ENCODE measurements at regions not wholly inside any gene's neighbourhood (a gene's known extent, or its start where the extent isn't known, plus 50 kb on each side); places are given as distances from the start of the nearest gene placed in this dataset.

DNA sequence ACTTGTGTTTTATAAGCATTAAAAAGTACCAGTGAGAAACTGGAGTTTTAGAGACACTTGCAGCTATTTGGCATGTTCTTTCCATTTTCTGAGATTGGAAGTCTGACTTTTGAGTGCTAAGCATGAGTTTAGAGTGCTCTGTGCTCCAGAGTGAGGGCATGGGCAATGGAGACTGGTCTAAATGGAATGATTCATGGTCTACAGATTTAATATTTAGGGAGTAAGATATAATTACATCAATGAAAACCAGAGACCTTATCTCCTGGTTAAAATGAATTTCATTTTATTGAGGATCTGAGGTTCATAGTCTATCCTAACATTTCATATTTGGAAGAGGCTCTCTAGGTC lies 135.9 kb upstream of the RPS23 start:
- TF ChIP-seq POLR2AphosphoS5 (IDR thresholded peaks at IDR 0.05; ENCODE audit: low read depth) (no peak), CTCF (IDR thresholded peaks at IDR 0.05; ENCODE audit: insufficient read depth, low read length) (no peak), REST (IDR thresholded peaks at IDR 0.05; ENCODE audit: insufficient replicate concordance, low read depth) (no peak), SPI1 (IDR thresholded peaks at IDR 0.05; ENCODE audit: borderline replicate concordance, low read depth) (no peak), GABPA (IDR thresholded peaks at IDR 0.05; ENCODE audit: low read depth) (no peak)

Data from HL-60 (cell line).